Tibial artery (tissue), 4 donors: ENCODE measurements at regions not wholly inside any gene's neighbourhood (a gene's known extent, or its start where the extent isn't known, plus 50 kb on each side); places are given as distances from the start of the nearest gene placed in this dataset.
A peak's percentile ranks its signal among the peaks of the same experiment; 100 is the strongest.

Experiments used
- DNase-seq, 2 donors: peaks; one replicate each; pipeline ENCODE4 v3.0.0-alpha.2; 2019
- H3K27ac ChIP-seq, 2 donors: fragments of 200-600 bp; sonication (generic) in 1 of 2; 1 replicate in 1 of 2; 2 replicates in 1 of 2; pipeline ENCODE4 v1.5.1; 2018 to 2019; ENCODE audit warnings: mild to moderate bottlenecking in 1 of 2
- H3K27me3 ChIP-seq, 2 donors: fragments of 200-600 bp; sonication (generic) in 1 of 2; one replicate each; pipeline versions ENCODE4 v1.5.1 to v1.6.0; 2016 to 2019
- H3K36me3 ChIP-seq, 3 donors: fragments of 200-600 bp; sonication (generic) in 2 of 3; one replicate each; pipeline ENCODE4 v1.5.1; 2016 to 2019; ENCODE audit warnings: mild to moderate bottlenecking in 2 of 3
- H3K4me1 ChIP-seq, 4 donors: fragments of 200-600 bp; sonication (generic) in 2 of 4; 1 replicate in 3 of 4; 2 replicates in 1 of 4; pipeline ENCODE4 v1.5.1; 2016 to 2019
- H3K4me3 ChIP-seq, 2 donors: fragments of 200-600 bp; sonication (generic) in 1 of 2; 1 replicate in 1 of 2; 2 replicates in 1 of 2; pipeline ENCODE4 v1.5.1; 2018 to 2019; ENCODE audit warnings: mild to moderate bottlenecking in 2 of 2
- H3K9me3 ChIP-seq, 3 donors: fragments of 200-600 bp; sonication (generic) in 1 of 3; one replicate each; pipeline ENCODE4 v1.5.1; 2016 to 2019
- CTCF ChIP-seq, 2 experiments: fragments of 200-600 bp in 1 of 2; fragments of 450-650 bp in 1 of 2; IDR thresholded peaks; one replicate each; pipeline ENCODE4 v1.5.1; 2017 to 2019; ENCODE audit warnings: antibody characterized with exemption in 2 of 2, mild to moderate bottlenecking in 1 of 2, moderate library complexity in 1 of 2
- intact Hi-C: fragments of 100-400 bp; cut with DNase I; formaldehyde crosslinking; loops from one replicate; pipeline ENCODE4 v1.15.0; 2023; ENCODE audit warnings: low total_unique reads

GRCh38 chr12:67052981-67053380 lies 216.2 kb upstream of the CAND1 start:
- no peak for DNase-seq
- Histone ChIP-seq H3K27me3 (no peaks in the 10 kb centered on the region), H3K36me3 (no peaks in the 10 kb centered on the region), H3K4me1 (no peaks in the 10 kb centered on the region), H3K4me3 (no peak overlapping the region), H3K9me3 (no peaks in the 10 kb centered on the region), H3K27ac (no peak overlapping the region)
- intact Hi-C loops: no loop called here
- TF ChIP-seq CTCF (IDR thresholded peaks at IDR 0.05): no peak

GRCh38 chr12:67056329-67056728 lies 212.8 kb upstream of the CAND1 start:
- no peaks in the 10 kb centered on the region for H3K4me1 ChIP-seq
- intact Hi-C loops: no loop called here
- DNase-seq: no peak
- H3K36me3 ChIP-seq: no peaks in the 10 kb centered on the region
- H3K27me3 ChIP-seq: no peaks in the 10 kb centered on the region
- H3K4me3 ChIP-seq: no peak overlapping the region
- H3K9me3 ChIP-seq: no peaks in the 10 kb centered on the region
- H3K27ac ChIP-seq: no peak overlapping the region
- TF ChIP-seq CTCF (IDR thresholded peaks at IDR 0.05): no peak

GRCh38 chr12:67057072-67057471 lies 212.1 kb upstream of the CAND1 start:
- no peak for DNase-seq
- intact Hi-C loops: no loop called here
- Histone ChIP-seq H3K9me3 (no peaks in the 10 kb centered on the region), H3K27ac (no peak overlapping the region), H3K4me3 (no peak overlapping the region), H3K36me3 (no peaks in the 10 kb centered on the region), H3K27me3 (no peaks in the 10 kb centered on the region), H3K4me1 (no peaks in the 10 kb centered on the region)
- TF ChIP-seq CTCF (IDR thresholded peaks at IDR 0.05): no peak

- H3K9me3 ChIP-seq: no peaks in the 10 kb centered on the region
- H3K27me3 ChIP-seq: peaks cover 0 to 9% of the 10 kb centered on the region in 2 donors
- no peaks in the 10 kb centered on the region for H3K4me1 ChIP-seq
- DNase-seq: no peak
- no peaks in the 10 kb centered on the region for H3K36me3 ChIP-seq
- H3K4me3 ChIP-seq: no peak overlapping the region
- no peak for TF ChIP-seq CTCF (IDR thresholded peaks at IDR 0.05)
- intact Hi-C loops: no loop called here
- H3K27ac ChIP-seq: no peak overlapping the region
Measured at GRCh38 chr12:67062193-67062592, 207.0 kb upstream of the CAND1 start.

GRCh38 chr12:67067453-67068203 lies 201.5 kb upstream of the CAND1 start:
- Histone ChIP-seq H3K9me3 (no peaks in the 10 kb centered on the region), H3K36me3 (no peaks in the 10 kb centered on the region), H3K4me1 (peaks cover 0 to 21% (median 10%) of the 10 kb centered on the region in 4 donors), H3K4me3 (peak overlapping the region in 1 of 2 donors; percentile 68), H3K27ac (no peak overlapping the region), H3K27me3 (peaks cover 0 to 26% of the 10 kb centered on the region in 2 donors)
- TF ChIP-seq CTCF (IDR thresholded peaks at IDR 0.05): no peak
- no peak for DNase-seq
- intact Hi-C loops: no loop called here
